ENCODE measurements at regions not wholly inside any gene's neighbourhood (a gene's known extent, or its start where the extent isn't known, plus 50 kb on each side); places are given as distances from the start of the nearest gene placed in this dataset.

DNA sequence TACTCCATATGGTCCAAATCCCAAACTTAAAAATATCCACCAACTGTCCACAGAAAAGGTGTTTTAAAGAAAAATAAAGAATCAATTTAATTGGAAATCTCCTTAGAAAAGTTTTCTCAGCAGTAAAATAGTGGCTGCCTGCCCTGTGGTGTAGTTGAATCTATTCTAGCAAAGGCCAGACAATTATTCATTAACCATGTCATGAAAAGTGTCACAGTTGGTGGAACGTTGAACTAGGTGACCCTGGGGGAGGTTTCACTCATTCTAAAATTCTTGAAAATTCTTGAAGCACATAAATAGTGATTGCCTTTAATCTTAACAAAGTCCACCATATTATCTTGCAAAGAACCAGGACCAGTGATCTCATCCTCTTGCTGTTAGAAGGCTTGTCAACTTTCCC lies 78.4 kb upstream of the GZMB start:
- TF ChIP-seq, protein P1, sequence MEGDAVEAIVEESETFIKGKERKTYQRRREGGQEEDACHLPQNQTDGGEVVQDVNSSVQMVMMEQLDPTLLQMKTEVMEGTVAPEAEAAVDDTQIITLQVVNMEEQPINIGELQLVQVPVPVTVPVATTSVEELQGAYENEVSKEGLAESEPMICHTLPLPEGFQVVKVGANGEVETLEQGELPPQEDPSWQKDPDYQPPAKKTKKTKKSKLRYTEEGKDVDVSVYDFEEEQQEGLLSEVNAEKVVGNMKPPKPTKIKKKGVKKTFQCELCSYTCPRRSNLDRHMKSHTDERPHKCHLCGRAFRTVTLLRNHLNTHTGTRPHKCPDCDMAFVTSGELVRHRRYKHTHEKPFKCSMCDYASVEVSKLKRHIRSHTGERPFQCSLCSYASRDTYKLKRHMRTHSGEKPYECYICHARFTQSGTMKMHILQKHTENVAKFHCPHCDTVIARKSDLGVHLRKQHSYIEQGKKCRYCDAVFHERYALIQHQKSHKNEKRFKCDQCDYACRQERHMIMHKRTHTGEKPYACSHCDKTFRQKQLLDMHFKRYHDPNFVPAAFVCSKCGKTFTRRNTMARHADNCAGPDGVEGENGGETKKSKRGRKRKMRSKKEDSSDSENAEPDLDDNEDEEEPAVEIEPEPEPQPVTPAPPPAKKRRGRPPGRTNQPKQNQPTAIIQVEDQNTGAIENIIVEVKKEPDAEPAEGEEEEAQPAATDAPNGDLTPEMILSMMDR (IDR thresholded peaks at IDR 0.05; ENCODE audit: low read length) = no peak
- TF ChIP-seq EZH2 (IDR thresholded peaks at IDR 0.05; ENCODE audit: borderline replicate concordance, low read length) = no peak

Measured in OCI-LY1 (cell line).